COR-L47 (cell line): ENCODE measurements at regions not wholly inside any gene's neighbourhood (a gene's known extent, or its start where the extent isn't known, plus 50 kb on each side); places are given as distances from the start of the nearest gene placed in this dataset.

ENCODE experiments used
- DNase-seq: peaks from one replicate; lab custom pipeline; 2025; lab: John Stamatoyannopoulos, UW

GRCh38 chr2:58965602-58966001 lies 724.5 kb upstream of the FANCL start:
- no peak for DNase-seq

GRCh38 chr2:58959996-58960395 lies 718.9 kb upstream of the FANCL start:
- DNase-seq: no peak

- DNase-seq: no peak
Measured at GRCh38 chr2:58957188-58957840, 716.2 kb upstream of the FANCL start.

GRCh38 chr2:58954880-58955385 lies 713.8 kb upstream of the FANCL start:
- DNase-seq: no peak

- DNase-seq: no peak
Measured at GRCh38 chr2:58951722-58952121, 710.6 kb upstream of the FANCL start.

GRCh38 chr2:58950795-58951462 lies 709.8 kb upstream of the FANCL start:
- DNase-seq: no peak

GRCh38 chr2:58939388-58939787 lies 698.3 kb upstream of the FANCL start:
- no peak for DNase-seq

- DNase-seq: no peak
Measured at GRCh38 chr2:58938988-58939387, 697.9 kb upstream of the FANCL start.

GRCh38 chr2:58932801-58933200 lies 691.7 kb upstream of the FANCL start:
- DNase-seq: no peak

GRCh38 chr2:58930537-58930936 lies 689.4 kb upstream of the FANCL start:
- DNase-seq: no peak

- no peak for DNase-seq
Measured at GRCh38 chr2:58928973-58929372, 687.8 kb upstream of the FANCL start.

GRCh38 chr2:58928391-58928790 lies 687.3 kb upstream of the FANCL start:
- DNase-seq: no peak

- no peak for DNase-seq
Measured at GRCh38 chr2:58926112-58926511, 685.0 kb upstream of the FANCL start.

GRCh38 chr2:58925676-58926081 lies 684.6 kb upstream of the FANCL start:
- DNase-seq: no peak

- no peak for DNase-seq
Measured at GRCh38 chr2:58923869-58924268, 682.7 kb upstream of the FANCL start.

GRCh38 chr2:58922245-58922644 lies 681.1 kb upstream of the FANCL start:
- DNase-seq: no peak

- no peak for DNase-seq
Measured at GRCh38 chr2:58921676-58922075, 680.6 kb upstream of the FANCL start.

GRCh38 chr2:58920001-58920400 lies 678.9 kb upstream of the FANCL start:
- no peak for DNase-seq

GRCh38 chr2:58919316-58919715 lies 678.2 kb upstream of the FANCL start:
- no peak for DNase-seq

- DNase-seq: no peak
Measured at GRCh38 chr2:58918141-58918540, 677.0 kb upstream of the FANCL start.

- no peak for DNase-seq
Measured at GRCh38 chr2:58917596-58917995, 676.5 kb upstream of the FANCL start.

- DNase-seq: no peak
Measured at GRCh38 chr2:58916063-58916462, 674.9 kb upstream of the FANCL start.

- DNase-seq: no peak
Measured at GRCh38 chr2:58914733-58915505, 673.8 kb upstream of the FANCL start.
